DMS 273 (cell line): ENCODE measurements at regions not wholly inside any gene's neighbourhood (a gene's known extent, or its start where the extent isn't known, plus 50 kb on each side); places are given as distances from the start of the nearest gene placed in this dataset.
"Not testable (repeated sequence)": the region's sequence is repeated elsewhere in the genome, so short reads cannot be mapped to it uniquely, and the experiment has no call there.

Source experiments
- DNase-seq: peaks from one replicate; lab custom pipeline; 2025; ENCODE audit not compliant: unreplicated experiment; lab: John Stamatoyannopoulos, UW

- DNase-seq = no peak
These were observed 113.7 kb downstream of the IGLL1 start for GRCh38 chr22:23466351-23466750.

GRCh38 chr22:23464796-23465195 lies 115.3 kb downstream of the IGLL1 start:
- not testable (repeated sequence) for DNase-seq

- not testable (repeated sequence) for DNase-seq
These were observed 119.5 kb downstream of the IGLL1 start for GRCh38 chr22:23460517-23461031.

GRCh38 chr22:23459645-23460516 lies 120.2 kb downstream of the IGLL1 start:
- DNase-seq = not testable (repeated sequence)

GRCh38 chr22:23458663-23459541 lies 121.2 kb downstream of the IGLL1 start:
- DNase-seq = no peak

GRCh38 chr22:23457380-23457985 lies 122.6 kb downstream of the IGLL1 start:
- no peak for DNase-seq

GRCh38 chr22:23456666-23457379 lies 123.3 kb downstream of the IGLL1 start:
- DNase-seq = not testable (repeated sequence)

GRCh38 chr22:23454345-23454744 lies 125.7 kb downstream of the IGLL1 start:
- not testable (repeated sequence) for DNase-seq

- DNase-seq = no peak
These were observed 126.8 kb downstream of the IGLL1 start for GRCh38 chr22:23453277-23453676.

- no peak for DNase-seq
These were observed 127.7 kb downstream of the IGLL1 start for GRCh38 chr22:23452231-23453010.

GRCh38 chr22:23451452-23452230 lies 128.4 kb downstream of the IGLL1 start:
- DNase-seq = not testable (repeated sequence)

- not testable (repeated sequence) for DNase-seq
These were observed 129.3 kb downstream of the IGLL1 start for GRCh38 chr22:23450821-23451220.

GRCh38 chr22:23450434-23450795 lies 129.7 kb downstream of the IGLL1 start:
- no peak for DNase-seq

GRCh38 chr22:23449748-23450433 lies 130.2 kb downstream of the IGLL1 start:
- DNase-seq = not testable (repeated sequence)

- not testable (repeated sequence) for DNase-seq
These were observed 131.4 kb downstream of the IGLL1 start for GRCh38 chr22:23448499-23449288.

GRCh38 chr22:23446796-23447350 lies 133.2 kb downstream of the IGLL1 start:
- no peak for DNase-seq

GRCh38 chr22:23446194-23446593 lies 133.9 kb downstream of the IGLL1 start:
- not testable (repeated sequence) for DNase-seq
